ENCODE measurements at regions not wholly inside any gene's neighbourhood (a gene's known extent, or its start where the extent isn't known, plus 50 kb on each side); places are given as distances from the start of the nearest gene placed in this dataset.
"Not testable (repeated sequence)": the region's sequence is repeated elsewhere in the genome, so short reads cannot be mapped to it uniquely, and the experiment has no call there.

DNA sequence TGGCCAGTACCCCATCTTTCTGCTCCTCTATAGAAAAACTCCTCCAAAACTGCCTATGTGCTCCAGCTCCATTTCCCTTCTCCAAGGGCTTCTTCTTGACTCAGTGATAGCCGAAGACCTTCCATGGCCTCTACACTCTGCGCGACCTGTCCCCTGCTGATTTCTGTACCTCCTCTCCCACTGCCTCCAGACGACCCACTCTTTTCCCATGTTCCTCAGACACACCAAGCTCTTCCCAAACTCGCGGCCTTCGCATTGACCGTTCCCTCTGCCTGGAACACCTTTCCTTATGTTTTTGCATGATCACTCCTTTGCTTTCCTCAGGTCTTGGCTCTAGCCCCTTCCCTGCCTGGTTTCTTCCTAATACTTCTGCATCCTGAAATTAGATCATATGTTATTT is 255.6 kb upstream of the SDK2 start:
- no peak for DNase-seq

DNA sequence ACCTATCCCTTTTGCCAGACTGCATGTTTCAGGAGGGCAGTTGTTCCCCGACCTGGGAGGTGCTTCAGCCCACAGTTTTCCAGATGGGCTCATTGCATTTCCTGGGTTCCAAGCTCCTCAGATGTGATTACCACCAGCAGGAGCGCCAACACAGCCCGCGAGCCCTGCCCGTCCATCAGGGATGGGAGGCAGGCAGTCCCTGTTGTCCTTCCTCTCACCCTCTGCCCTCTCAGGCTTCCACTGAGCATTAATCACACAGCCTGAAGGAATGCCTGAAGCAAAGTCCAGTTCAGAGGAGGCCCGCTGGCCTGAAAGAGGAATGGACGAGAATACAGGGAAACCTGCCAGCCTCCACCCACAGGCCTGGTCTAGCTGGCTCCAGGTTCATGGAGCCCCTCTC is 256.3 kb upstream of the SDK2 start:
- no peak for DNase-seq

DNA sequence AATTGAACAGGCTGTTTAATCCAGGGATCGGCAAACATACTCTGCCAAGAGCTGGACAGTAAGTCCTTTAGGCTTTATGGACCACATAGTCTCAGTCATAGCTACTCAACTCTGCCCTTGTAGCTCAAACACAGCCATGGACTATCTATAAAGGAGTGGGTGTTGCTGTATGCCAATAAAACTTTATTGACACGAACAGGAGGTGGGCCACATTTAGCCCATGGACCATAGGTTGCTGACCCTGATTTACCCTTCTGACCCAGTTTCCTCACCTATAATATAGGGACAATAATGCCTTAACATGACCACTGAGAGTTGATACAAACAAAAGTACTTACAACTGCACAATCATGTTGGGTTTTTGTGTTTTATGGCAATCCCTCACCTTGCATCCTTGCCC is 257.0 kb upstream of the SDK2 start:
- no peak for DNase-seq

DNA sequence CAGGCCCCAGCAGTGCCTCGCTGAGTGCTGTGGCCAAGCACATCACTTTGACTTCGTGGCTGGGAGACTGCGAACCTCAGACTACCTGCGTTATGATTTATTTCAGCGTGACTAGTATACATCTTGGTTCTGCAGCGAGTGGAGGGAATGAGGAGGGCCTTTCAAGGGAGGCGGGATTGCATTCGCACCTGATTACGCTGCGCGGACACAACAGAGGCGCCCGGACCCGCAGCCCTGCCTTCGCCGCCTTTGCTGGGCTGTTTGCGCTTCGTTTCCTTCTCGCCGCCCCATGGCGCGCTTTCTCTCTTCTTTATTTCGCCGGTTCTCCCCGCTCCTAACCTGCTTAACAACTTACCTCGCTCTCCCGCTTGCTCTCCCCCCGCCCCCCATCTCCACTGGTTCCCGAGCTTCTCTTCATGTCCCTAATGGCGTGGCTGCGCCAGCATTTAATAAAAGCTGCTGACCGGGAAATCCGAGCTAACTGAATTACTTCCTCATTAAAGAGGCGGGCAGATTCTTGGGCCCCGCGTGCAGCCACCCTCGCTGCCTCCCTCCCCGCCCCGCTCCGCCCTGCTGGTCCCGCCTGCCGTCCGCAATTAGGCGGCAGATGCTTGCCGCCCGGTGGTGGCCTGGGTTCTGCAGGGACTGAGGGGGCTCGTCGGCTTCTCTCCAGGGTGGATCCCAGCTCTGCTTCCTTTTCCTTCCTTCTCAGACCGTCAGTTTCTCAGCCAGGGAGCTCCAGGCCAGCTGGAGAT is 257.6 kb upstream of the SDK2 start:
- DNase-seq = no peak

DNA sequence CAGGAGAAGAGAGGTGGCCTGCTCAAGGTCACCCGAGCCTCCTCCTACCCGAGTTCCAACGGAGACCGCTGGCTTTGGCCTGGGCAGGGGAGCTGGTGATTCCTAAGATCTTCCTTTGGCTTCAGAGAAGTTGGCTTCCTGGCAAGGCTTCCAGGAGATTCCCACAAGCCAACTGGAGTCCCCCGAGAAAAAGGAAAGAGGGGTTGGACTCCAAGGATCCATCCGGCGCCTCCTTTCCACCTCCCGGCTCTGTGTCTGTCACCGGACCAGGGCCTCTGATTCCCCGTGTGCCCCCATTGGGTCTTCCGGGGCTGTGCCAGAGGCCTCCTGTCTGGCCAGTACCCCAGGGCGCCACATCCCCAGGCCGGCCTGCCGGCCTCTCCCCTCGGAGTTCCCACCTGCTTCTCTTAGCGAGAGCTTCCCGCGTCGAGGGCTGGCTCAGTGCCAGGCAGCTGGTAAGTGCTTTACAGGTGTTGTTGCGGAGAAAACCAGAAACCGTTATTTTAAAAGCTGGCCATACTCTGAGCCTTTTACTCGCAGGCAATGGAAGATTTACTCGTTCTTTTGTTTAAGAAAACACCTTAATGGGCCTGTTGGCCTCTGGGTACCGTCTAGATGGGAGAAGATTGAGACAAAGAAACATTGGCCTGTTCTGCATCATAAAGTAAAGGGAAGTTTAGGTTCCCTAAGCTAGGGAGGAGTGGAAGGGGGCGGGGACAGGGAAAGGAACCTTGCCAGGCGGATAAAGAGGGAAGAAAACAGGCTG is 258.4 kb upstream of the SDK2 start:
- no peak for DNase-seq

DNA sequence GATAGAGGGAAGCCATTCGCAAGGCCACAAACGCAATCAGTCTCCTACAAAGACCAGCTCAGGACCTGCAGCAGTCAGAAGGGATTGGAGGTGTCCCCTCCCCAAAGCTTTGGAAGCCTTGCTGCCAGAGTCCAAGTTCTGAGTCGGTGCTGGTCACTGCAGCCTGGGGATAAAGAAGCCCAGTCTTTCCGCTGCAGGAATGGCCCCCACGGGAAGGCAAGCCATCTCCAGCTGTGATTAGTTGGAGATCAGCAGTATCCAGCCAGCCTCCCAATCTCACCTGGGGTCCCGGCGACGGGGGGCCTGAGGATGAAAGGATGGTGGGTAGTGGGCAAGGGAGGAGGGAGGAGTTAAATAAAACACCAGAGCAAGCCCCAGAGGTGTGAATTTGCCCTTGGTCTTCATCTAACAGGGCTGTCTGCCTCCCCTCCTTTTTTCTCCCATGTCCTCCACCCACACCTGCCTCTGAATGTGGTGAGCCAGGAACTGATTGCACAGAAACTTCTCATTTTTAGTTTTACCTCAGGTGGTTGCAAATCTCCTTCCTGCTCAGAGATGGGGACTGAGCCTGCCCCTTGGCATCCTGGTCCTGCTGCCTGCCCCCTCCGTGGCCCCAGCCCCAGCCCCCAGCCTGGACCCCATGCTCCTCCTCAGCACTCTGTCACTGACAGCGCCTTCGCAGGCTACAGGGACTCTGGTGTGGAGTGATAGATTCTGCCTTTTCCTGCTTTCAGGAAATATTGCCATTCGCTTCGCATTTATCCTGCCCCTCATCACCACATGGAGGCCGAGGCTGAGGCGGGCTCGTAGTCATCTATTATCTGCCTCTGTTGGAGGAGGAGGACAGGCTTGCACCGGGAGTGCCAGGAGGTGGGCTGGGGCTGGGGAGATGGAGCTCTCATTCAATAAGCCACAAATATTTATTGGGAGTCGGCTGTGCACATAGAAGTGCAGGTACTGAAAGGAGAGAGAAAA is 262.9 kb upstream of the SDK2 start:
- no peak for DNase-seq

DNA sequence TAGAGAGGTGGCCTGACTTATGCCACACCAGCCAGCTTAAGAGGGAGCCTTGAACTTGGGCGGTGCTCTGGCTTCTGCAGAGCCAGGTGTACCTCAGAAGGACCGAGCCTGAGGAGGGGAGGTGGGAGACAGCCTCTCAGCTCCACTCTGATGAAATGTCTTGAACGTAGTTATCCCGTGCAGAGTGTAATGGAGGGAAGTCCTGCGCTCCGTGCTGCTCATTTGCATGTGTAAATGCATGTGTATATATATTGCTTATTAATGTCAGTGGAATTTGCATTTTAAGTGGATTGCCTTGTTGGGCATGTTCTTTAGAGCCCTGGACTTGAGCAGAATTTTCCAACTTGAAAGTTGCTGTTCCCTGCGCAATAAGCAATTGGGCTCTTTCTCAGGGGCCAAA is 264.9 kb upstream of the SDK2 start:
- DNase-seq = no peak

DNA sequence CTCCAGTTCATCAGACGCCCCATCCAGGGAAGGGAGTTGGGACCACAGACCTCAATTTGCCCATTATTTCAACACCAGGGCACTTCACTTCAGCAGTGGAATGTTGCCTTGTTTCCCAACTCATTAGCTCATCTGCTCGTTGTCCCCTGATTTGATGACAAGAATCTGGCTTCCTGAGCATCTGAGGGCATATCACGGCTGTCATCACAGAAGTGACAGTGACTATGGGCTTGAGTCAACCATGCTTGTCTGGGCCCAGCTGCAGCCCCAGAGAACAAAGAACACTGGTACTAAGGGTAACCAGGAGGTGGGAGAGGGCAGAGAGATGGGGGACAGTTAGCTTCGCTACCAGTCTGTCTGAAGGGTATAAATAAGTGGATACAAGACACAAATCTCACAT is 266.0 kb upstream of the SDK2 start:
- no peak for DNase-seq

DNA sequence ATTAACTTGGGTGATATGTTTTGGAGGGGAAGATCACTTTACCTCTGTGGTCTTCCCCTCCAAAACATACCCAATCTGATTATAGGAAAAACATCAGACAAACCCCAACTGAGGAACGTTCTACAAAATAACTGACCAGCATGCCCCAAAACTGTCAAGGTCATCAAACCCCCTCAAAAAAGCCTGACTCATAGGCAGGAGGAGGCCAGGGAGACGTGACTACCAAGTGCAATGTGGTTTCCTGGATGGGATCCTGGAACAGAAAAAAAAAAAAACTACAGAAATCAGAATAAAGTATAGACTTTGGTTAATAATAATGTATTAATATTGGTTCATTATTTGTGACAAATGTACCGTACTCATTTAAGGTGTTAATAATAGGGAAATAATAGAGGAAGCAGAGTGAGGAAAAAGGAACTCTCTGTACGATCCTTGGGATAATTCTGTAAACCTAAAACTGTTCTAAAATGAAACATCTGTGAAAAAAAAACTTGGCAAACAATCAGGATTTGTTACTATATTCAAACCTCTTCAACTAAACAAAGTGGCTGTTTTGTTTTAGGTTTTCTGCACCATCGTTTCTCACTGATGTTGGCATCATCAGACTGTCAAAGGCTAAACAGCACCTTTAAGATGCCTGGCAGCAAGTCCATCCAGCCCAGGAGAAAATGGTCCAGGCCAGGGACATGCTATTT is 266.7 kb upstream of the SDK2 start:
- DNase-seq = no peak

DNA sequence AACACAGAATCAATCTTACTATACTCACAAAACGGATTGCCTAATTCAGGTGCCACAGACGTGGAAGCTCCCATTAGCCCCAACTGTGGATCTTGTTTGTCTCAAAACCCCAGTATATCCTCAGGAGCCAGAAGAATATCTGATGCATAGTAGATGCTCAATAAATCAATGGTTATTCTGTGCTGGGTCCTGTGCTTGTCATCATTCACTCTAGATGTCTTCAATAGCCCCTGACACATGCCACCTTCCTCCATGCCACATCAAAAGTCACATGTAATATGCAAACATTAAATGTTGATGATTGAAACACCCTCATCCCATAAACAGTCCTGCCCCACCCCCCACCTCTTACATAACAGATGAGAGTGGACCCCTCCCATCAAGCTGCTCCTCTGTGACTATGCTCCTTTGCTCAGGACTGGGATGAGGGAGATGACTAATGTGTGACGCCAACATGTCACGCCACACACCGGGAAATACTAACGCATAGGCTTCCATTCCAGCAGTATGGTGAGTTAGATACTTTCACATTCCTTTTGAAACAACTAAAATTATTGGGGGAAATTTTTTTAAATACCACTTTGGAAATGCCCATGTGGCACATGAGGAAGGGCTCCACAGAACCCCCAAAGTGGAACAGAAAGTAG is 267.6 kb upstream of the SDK2 start:
- no peak for DNase-seq

DNA sequence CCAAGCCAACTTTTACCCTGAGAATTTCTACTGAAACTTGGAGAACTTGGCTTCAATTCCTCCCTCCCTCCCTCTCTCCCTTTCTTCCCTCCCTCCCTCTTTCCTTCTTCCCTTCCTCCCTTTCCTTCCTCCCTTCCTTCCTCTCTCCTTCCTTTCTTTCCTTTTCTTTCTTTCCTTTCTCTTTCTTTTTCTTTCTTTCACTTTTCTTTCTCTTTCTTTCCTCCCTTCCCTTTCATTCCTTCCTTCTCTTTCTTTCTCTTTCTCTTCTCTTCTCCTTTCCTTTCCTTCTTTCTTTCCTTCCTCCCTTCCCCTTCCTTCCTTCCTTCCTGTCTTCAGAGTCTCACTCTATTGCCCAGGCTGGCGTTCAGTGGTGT is 268.1 kb upstream of the SDK2 start:
- no peak for DNase-seq

DNA sequence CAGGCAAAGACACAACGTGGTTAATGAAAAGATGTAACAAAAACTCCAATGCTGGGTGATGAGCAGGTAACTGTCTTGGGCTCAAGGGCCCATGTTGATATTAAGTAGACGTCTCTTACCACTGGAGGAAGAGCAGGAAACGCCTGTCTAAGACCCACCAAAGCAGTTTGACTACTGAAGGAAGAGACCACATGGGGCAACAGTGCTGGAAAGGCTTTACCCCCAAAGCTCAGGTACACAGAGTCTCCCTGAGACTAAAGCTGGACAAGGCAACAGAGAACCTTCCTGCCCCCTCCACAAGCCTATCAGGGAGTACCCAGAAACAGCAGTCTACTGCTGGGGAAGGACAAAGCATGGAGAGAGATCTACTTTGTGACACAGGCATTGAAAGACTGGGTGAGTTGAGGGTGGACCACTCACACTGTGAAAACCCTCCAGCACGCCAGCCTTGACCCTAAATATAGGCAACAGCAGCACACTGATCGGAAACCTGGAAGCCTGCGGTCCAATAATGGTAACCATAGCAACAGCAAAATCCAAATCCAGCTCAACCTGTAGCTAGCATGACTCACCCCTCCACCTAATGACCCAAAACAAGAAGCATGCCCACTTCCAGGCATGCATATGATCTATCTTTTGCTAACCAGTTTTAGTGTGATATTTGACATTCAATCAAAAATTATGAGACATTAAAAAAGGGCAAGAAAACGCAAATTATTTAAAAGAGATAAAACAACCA is 270.5 kb upstream of the SDK2 start:
- DNase-seq = no peak

DNA sequence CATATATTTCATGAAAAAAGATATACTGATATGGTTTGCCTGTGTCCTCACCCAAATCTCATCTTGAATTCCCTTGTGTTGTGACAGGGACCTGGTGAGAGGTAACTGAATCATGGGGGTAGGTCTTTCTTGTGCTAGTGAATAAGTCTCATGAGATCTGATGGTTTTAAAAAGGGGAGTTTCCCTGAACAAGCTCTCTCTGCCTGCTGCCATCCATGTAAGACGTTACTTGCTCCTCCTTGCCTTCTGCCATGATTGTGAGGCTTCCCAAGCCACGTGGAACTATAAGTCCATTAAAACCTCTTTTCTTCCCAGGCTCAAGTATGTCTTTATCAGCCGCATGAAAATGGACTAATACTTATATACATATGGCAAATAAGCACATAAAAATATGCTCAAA is 274.8 kb upstream of the SDK2 start:
- not testable (repeated sequence) for DNase-seq

DNA sequence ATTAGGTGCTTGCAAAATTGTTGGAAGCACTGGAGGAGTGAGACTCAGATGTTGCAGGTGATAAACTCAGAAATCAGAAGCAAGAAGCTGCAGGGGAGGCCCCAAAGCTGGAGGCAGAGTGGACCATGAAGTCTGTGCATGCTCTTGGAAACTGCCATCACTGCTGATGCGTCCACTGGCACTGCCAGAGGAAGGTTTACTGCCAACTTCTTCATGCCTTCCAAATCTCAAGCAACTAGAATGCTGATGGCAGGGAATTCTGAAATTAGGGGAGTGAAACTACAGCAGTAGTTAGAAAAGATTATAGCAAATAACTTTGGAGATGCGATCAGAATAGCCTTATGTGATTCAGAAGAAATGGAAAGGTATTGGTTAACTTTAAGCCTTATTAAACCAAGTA is 277.1 kb upstream of the SDK2 start:
- DNase-seq = no peak

DNA sequence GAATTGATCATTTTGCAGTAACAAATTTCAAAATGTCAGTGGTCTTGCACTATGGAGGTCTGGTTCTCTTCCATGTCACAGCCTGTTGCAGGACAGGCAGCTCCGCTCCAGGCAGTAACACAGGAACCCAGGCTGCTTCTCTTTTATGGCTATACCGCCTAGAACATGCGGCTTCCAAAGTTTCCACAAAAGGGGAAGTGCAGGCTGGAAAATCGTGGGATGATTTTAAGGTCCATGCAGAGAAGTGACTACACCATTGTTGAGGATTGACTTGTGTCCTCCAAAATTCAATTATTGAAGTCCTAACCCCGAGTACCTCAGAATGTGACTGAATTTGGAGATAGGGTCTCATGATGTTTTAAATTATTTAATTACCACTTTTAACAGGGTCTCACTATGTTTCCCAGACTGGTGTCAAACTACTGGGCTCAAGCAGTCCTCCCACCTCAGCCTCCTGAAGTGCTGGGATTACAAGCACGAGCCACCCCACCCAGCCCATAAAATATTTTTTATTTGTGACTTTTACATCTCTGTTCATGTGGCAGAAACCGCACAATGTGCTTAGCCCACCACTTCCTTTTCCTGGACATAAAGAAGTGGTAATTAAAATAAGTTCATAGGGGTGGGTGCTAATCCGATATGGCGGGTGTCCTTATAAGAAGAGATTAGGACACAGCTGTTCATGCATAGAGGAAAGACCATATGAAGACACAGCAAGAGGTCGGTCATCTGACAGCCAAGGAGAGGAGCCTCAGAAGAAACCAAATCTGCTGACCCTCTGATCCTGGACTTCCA is 279.2 kb upstream of the RPL38 start:
- no peak for DNase-seq

DNA sequence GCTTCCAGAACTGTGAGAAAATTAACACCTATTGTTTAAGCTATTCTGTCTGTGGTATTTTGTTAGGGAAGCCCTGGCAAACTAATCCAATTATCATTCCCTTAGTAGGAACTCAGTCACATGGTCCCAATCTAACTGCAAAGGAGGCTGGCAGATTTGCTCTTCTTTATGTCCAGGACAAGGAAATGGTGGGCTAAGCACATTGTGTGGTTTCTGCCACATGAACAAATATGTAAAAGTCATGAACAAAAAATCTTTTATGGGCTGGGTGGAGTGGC is 278.6 kb upstream of the RPL38 start:
- DNase-seq = no peak

DNA sequence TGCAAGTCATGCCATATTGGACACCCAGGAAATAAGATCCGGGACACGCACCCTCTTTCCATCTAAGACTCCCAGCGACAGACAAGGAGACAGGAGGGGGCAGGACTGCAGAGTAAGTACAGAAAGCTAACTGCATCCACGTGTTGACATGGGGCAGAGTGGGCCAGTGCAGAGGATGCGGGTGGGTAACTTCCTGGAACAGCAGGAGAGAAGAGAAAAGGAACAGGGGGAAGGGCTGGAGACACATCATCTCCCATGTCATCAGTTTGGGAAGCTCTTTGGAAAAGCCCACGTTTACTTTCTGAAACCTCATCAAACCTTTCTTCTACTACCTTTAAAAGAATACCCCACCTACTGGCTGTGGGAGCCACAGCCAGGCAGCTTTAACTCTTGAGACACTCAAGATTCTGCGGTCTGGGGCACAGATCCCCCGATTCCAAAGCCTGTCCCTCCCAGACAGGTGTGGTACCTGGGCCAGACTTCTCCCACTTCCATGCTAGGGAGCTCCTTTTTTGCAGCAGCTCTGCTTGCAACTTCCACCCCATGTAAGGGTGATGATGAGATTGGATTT is 273.5 kb upstream of the RPL38 start:
- no peak for DNase-seq

DNA sequence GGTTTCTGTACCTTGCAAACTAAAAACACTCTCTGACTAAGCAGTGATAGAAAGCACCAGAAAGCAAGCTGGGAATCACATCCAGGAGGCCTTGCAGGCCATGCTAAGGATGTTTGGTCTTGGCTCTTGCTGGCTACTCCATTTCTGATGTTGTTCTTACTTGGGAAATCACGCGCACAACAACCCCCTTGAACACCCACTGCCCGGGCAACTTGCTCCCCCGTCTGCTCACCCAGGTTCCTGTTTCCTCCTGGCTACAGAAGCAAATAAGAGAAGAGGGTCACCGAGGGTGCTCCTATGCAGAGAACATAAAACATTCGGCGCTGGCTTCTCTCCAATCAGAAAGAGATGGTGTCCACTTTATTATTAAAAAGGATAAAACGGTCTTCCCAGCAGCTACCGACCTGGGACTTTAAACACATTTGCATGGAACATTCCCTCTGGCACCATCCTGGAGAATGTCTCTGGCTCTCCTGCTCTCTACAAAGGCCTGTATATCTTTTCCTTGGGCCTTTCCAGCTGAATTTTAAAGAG is 271.2 kb upstream of the RPL38 start:
- DNase-seq = no peak

DNA sequence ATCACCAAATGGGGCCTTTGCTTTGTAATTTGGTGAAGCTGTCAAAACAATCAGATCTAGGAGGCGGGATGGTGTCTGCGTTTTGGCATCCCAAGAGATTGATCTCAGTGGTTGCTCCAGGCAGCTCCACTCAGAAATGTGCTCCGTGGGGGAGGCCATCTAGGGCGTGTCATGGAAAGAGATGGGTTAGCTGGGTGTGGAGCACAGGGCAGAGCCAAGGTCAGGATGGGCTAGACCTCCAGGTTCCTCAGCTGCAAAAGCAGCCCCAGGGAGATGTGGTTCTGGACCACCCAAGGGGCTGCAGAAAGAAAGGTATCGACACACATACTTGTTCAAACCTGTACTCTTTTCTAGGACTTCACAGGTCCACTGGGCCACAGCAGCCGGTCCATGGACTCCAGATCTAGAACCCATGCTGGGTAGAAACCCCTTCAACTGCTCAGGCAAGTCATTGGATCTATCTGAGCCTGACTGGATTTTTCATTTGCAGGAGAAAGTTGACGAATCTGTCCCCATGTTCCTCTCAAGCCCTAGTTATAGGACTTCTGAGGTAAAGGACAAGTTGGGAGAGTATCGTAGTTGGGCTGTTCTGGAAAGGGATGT is 270.2 kb upstream of the RPL38 start:
- no peak for DNase-seq

DNA sequence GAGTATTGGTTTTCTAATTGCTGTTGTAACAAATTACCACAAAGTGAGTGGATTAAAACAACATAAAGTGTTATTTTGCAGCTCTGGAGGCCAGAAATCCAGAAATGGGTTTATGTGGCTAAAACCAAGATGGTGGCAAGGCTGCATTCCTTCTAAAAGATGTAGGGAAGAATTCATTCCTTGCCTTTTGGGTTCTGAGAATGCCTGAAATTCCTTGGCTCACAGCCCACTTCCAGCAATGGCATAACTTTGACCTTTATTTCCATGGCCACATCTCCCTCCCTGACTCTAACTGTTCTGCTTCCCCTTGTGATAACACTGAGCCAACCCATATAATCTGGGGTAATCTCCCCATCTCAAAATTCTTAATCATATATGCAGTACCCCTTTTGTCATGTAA is 269.6 kb upstream of the RPL38 start:
- no peak for DNase-seq

Data from NCI-H2081 treated with DMSO at 0.1 percent for 48 hours (cell line).